Testis (tissue), 2 donors: ENCODE measurements at regions not wholly inside any gene's neighbourhood (a gene's known extent, or its start where the extent isn't known, plus 50 kb on each side); places are given as distances from the start of the nearest gene placed in this dataset.

Experiments used
- DNase-seq: peaks from one replicate; pipeline ENCODE4 v3.0.0-alpha.2; 2019
- H3K27ac ChIP-seq, 2 donors: fragments of 200-600 bp; sonication (generic); one replicate each; pipeline ENCODE4 v1.5.1; 2019
- H3K27me3 ChIP-seq: fragments of 200-600 bp; sonication (generic); one replicate; pipeline ENCODE4 v1.5.1; 2019
- H3K36me3 ChIP-seq: fragments of 200-600 bp; sonication (generic); one replicate; pipeline ENCODE4 v1.5.1; 2017; ENCODE audit warnings: low read depth; ENCODE audit errors: missing control alignments
- H3K4me1 ChIP-seq: fragments of 200-600 bp; sonication (generic); one replicate; pipeline ENCODE4 v1.5.1; 2019
- H3K4me3 ChIP-seq, 2 donors: fragments of 200-600 bp; sonication (generic); one replicate each; pipeline ENCODE4 v1.5.1; 2017 to 2019
- H3K9me3 ChIP-seq: fragments of 200-600 bp; sonication (generic); one replicate; pipeline ENCODE4 v1.5.1; 2017
- CTCF ChIP-seq, 3 experiments: fragments of 450-650 bp in 2 of 3; fragments of 200-600 bp in 1 of 3; sonication (generic) in 1 of 3; IDR thresholded peaks; one replicate each; pipeline ENCODE4 v1.5.1; 2016 to 2019; ENCODE audit warnings: antibody characterized with exemption in 3 of 3, mild to moderate bottlenecking in 2 of 3, moderate library complexity in 1 of 3
- POLR2A ChIP-seq: fragments of 450-650 bp; IDR thresholded peaks from one replicate; pipeline ENCODE4 v1.6.1; 2017; ENCODE audit warnings: antibody characterized with exemption, mild to moderate bottlenecking, moderate library complexity
- WGBS, 2 donors: methylation state at CpG; one replicate each; pipeline ENCODE4 v1.1.5; 2018; 5-methylcytosine and 5-hydroxymethylcytosine counted together
- intact Hi-C: fragments of 100-400 bp; cut with DNase I; formaldehyde crosslinking; loops from one replicate; pipeline ENCODE4 v1.15.1; 2023; ENCODE audit warnings: low total_unique reads

DNA sequence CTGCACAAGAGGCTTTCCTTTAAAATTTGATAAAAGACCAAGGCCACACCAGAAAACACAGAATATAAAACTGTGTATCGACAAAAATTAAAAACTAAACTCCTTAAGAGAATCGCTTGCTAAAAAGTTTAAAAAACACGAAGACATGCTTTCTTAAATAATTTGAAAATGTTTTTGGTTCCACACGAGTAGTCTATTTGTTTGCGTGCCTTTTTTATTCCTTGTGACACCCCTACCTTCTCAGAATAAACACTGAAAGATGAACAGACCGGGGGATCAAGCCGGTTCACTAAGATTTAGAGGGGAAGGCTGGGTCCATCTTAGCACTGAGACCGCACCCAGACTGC is 256.4 kb upstream of the STARD13 start:
- no peaks in the 10 kb centered on the region for H3K36me3 ChIP-seq
- DNase-seq, result no peak
- no peaks in the 10 kb centered on the region for H3K27me3 ChIP-seq
- H3K9me3 ChIP-seq, result no peaks in the 10 kb centered on the region
- intact Hi-C loops, result loop anchor here (5.0 to 10.0 kb wide), 4 partner anchors 103 to 955 kb away; partner anchors contain the start of gene PDS5B
- peak overlapping the region; percentile 93 to 98 for H3K27ac ChIP-seq
- peaks cover 19% of the 10 kb centered on the region for H3K4me1 ChIP-seq
- TF ChIP-seq POLR2A (no peak), CTCF (IDR thresholded peaks at IDR 0.05) (no peak)
- H3K4me3 ChIP-seq, result peak overlapping the region; percentile 55 to 69
- WGBS, 2 donors, result 3 to 4% methylated on average over 8 of the region's 8 CpGs

- peak; percentile 84 to 96 (median 91) for TF ChIP-seq CTCF (IDR thresholded peaks at IDR 0.05)
- TF ChIP-seq POLR2A, result peak; percentile 63
- H3K9me3 ChIP-seq, result no peaks in the 10 kb centered on the region
- peak; percentile 97 for DNase-seq
- peak overlapping the region; percentile 55 to 69 for H3K4me3 ChIP-seq
- no peaks in the 10 kb centered on the region for H3K27me3 ChIP-seq
- WGBS, 2 donors, result 0% methylated on average over 29 to 70 of the region's 70 CpGs
- H3K4me1 ChIP-seq, result peaks cover 19% of the 10 kb centered on the region
- H3K27ac ChIP-seq, result peak overlapping the region; percentile 93 to 98
- intact Hi-C loops, result loop anchor here (5.0 to 10.0 kb wide), 4 partner anchors 102 to 955 kb away; partner anchors contain the start of gene PDS5B
- H3K36me3 ChIP-seq, result no peaks in the 10 kb centered on the region
Observed at GRCh38 chr13:33542309-33543088, 256.9 kb upstream of the STARD13 start.

- WGBS, 2 donors, result 1 to 3% methylated on average over 7 of the region's 7 CpGs
- peak overlapping the region; percentile 93 to 98 for H3K27ac ChIP-seq
- no peak for TF ChIP-seq CTCF (IDR thresholded peaks at IDR 0.05)
- TF ChIP-seq POLR2A, result no peak
- no peaks in the 10 kb centered on the region for H3K9me3 ChIP-seq
- no peaks in the 10 kb centered on the region for H3K27me3 ChIP-seq
- H3K4me3 ChIP-seq, result peak overlapping the region; percentile 55 to 69
- no peak for DNase-seq
- intact Hi-C loops, result loop anchor here (5.0 to 10.0 kb wide), 4 partner anchors 102 to 956 kb away; partner anchors contain the start of gene PDS5B
- H3K36me3 ChIP-seq, result no peaks in the 10 kb centered on the region
- H3K4me1 ChIP-seq, result peaks cover 19% of the 10 kb centered on the region
Observed at GRCh38 chr13:33543089-33543459, 257.5 kb upstream of the STARD13 start.

- H3K27ac ChIP-seq, result peak overlapping the region; percentile 93 to 98
- H3K4me3 ChIP-seq, result peak overlapping the region; percentile 55 to 69
- DNase-seq, result no peak
- H3K4me1 ChIP-seq, result peaks cover 19% of the 10 kb centered on the region
- no peaks in the 10 kb centered on the region for H3K36me3 ChIP-seq
- no peaks in the 10 kb centered on the region for H3K27me3 ChIP-seq
- TF ChIP-seq CTCF (IDR thresholded peaks at IDR 0.05) (no peak), POLR2A (no peak)
- intact Hi-C loops, result loop anchor here (5.0 to 10.0 kb wide), 4 partner anchors 101 to 956 kb away; partner anchors contain the start of gene PDS5B
- 33 to 46% methylated on average over 3 of the region's 3 CpGs for WGBS, 2 donors
- no peaks in the 10 kb centered on the region for H3K9me3 ChIP-seq
Observed at GRCh38 chr13:33543631-33544265, 258.2 kb upstream of the STARD13 start.
